HG03159 (cell line): ENCODE measurements at regions not wholly inside any gene's neighbourhood (a gene's known extent, or its start where the extent isn't known, plus 50 kb on each side); places are given as distances from the start of the nearest gene placed in this dataset.
"Not testable (repeated sequence)": the region's sequence is repeated elsewhere in the genome, so short reads cannot be mapped to it uniquely, and the experiment has no call there.

ENCODE experiments used
- ATAC-seq: cut with Tn5 transposase; IDR thresholded peaks from one replicate; pipeline ENCODE4 v1.9.1; 2021; ENCODE audit warnings: mild to moderate bottlenecking, moderate library complexity; ENCODE audit not compliant: unreplicated experiment

GRCh38 chr16:60432472-60432871 is 1603.8 kb downstream of the CDH8 start:
- ATAC-seq, result no peak

GRCh38 chr16:60419859-60420258 is 1616.4 kb downstream of the CDH8 start:
- ATAC-seq, result no peak

GRCh38 chr16:60414613-60415012 is 1621.6 kb downstream of the CDH8 start:
- no peak for ATAC-seq

GRCh38 chr16:60413969-60414368 is 1622.3 kb downstream of the CDH8 start:
- no peak for ATAC-seq

DNA sequence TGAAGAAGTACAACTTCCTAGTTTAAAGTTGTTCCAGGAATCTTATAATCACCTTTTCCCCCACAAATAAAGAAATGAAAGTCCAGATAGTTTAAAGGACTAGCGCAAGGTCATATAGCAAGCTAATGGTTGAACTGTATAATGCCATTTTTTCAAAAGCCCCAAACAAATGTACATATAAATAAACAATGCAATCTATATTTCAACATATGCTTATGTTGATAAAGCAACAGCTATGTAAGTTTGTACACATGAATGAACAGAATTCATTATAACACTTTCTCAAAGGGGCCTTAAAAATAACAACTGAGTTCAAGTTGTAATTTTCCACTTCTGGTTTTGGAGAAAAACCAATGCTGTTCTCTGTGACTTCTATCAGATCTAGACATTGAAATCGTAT is 1628.6 kb downstream of the CDH8 start:
- ATAC-seq, result no peak

DNA sequence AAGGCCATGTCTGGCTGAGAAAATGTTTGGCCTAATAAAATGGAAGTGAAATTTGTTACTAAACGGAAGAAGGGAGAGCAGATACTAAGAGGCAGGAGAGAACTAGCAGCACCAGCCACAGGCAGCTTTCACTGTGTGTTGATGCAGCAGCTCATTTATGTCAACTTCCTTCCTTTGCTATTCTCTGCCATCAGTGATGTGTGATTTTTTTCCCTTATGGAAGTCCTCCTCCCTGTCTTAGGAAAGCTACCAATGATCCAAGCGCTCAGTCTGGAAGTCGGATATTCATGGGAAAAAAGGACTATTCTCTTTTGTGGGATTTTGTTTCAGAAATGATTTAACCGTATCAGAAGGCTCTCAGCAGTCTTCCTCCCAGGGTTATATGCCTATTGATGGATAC is 1629.2 kb downstream of the CDH8 start:
- ATAC-seq, result no peak

DNA sequence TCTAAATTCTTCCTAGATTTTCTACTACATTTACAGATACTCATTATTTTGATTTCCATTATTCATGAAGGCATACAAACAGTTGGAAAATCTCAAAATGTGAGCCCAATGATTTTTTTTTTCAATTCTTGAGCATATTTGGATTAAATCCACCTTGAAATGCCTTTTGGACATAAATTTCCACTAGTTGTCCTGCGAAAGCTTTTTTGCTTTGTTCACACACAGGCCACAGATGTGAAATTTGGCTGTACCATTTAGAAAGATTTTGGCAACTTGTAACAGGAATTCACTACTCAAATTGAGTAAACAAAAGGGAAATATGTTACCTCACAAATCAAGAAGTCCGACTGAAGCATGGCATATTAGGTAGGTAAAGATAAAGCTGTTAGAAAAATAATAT is 1631.0 kb downstream of the CDH8 start:
- no peak for ATAC-seq

DNA sequence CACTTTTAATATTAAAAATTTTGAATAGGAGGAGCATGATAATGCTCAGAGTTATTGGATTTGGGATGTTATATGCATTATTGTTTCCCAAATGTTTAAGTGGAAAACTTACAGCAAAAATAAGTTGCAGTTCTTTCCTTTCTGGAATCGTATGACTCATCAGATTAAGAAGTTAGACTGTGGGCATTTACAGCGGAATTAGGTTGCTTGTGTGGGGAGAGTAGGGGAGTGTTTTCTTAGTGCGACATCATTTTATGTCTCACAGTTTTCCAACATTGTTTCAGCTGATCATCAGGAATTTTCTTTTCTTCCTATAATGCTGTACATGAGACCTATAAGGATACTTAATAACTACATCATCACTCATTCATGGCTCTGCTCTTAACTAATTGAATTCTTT is 1631.8 kb downstream of the CDH8 start:
- no peak for ATAC-seq

- ATAC-seq, result not testable (repeated sequence)
These were observed 1633.3 kb downstream of the CDH8 start for GRCh38 chr16:60402941-60403340.

- no peak for ATAC-seq
These were observed 1643.9 kb downstream of the CDH8 start for GRCh38 chr16:60392380-60392779.

GRCh38 chr16:60371591-60371990 is 1637.5 kb upstream of the GOT2 start:
- ATAC-seq, result no peak

- ATAC-seq, result no peak
These were observed 1633.6 kb upstream of the GOT2 start for GRCh38 chr16:60367739-60368138.

DNA sequence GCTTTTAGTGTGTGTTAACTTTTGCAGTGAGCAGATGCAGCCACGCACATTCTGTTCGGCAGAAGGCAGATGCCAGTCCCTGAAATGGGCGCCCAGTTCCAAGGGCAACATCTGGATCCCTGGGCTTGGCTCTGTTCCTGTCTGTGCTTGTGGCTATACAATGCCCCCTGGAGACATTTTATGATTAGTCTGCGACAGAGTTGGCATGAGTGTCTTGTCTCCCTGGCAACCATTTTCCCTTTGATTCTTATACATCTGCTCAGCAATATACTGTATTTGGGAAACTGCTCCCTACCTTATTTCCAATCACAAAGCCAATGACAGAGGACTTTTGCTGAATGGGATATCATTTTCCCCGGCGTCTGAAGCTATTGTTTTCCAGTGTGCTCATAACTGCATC is 1629.5 kb upstream of the GOT2 start:
- ATAC-seq, result no peak

DNA sequence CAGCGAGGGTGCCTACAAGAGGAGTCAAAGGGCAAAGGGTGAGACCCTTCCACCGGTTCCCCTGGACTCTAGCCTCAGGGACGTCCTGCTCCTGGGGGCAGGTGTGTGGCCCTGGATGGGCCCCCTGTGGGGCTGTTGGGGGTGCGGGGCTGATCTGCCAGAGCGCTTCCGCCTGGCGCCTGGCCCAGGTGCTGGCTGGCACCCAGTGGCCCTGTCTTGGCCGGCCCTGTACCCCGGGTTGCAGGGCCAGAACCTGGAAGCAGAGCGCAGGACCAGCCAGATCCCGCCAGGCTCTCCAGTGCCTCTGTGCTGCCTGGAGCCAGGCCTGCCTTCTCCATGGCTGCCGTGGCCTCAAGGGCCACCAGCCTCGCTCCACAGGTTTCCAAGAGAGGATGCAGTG is 1625.8 kb upstream of the GOT2 start:
- not testable (repeated sequence) for ATAC-seq

DNA sequence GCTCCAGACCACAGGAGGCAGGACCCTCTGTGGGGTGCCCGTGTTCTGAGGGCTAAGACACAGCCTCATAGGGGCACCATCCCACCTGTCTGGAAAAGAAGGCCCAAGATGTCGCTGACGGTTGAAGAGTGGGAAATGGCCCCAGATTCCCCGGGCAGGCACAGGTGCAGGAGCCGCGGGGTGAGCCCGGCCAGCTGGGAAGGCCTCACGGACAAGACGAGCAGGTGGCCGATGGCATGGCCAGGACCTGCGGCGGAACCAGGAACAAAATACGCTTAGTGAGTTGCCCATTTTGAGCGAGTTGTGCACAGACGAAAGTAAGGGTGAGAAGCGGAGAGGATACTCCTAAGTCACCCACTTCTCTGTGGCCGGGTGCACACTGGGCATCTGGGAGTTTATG is 1625.3 kb upstream of the GOT2 start:
- not testable (repeated sequence) for ATAC-seq

DNA sequence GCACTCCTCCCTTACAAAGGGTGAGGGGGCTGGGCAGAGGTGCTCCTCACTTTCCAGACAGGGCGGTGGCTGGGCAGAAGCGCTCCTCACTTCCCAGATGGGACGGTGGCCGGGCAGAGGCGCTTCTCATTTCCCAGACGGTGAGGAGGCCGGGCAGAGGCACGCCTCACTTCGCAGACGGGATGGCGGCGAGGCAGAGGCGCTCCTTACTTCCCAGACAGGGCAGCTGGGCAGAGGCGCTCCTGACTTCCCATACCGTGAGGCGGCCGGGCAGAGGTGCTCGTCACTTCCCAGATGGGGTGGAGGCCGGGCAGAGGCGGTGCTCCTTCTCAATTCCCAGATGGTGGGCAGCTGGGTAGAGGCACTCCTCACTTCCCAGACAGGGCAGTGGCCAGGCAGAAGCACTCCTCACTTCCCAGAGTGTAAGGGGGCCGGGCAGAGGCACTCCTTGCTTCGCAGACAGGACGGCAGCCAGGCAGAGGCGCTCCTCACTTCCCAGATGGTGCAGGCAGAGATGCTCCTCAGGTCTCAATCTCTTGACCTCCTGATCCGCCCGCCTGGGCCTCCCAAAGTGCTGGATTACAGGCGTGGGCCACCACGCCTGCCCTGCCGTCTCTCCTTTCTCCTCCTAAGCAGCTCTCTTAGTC is 1623.9 kb upstream of the GOT2 start:
- ATAC-seq, result not testable (repeated sequence)

DNA sequence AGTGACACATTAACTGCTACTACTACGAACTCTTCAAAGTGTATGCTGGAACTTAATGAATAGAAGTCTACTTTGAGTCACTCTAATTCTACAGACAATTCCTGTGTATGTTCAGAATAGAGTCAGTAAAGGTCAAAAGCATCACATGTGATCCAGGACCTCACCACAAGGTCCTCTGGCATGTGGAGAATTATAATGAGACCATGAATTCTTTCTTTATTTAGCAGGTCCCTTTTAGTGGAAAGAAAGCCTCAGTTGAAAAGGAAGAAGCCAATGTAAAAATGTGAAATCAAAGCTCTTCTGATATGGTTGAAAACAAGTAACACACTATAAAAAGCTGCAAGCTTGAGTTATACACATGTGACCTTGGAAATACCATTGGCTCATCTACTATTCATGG is 1612.1 kb upstream of the GOT2 start:
- no peak for ATAC-seq

DNA sequence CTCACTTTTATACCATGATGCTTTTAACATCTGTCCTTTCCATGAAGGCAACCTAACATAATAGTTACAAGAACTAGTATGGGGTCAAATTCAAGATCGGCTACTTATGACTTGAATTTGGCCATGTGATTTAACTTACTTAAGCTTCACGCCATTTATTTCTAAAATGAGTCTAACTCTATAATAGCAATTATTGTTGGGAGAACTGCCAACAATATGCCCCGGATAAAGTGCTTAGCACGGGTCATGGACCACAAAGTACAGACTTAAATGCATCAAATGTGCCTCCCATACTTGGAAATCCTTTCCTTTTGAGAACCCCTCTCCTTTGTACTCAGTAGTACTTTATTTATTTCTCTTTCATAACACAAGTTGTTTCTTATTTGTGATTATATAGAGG is 1603.6 kb upstream of the GOT2 start:
- ATAC-seq, result no peak

- no peak for ATAC-seq
These were observed 1597.1 kb upstream of the GOT2 start for GRCh38 chr16:60331168-60331567.

DNA sequence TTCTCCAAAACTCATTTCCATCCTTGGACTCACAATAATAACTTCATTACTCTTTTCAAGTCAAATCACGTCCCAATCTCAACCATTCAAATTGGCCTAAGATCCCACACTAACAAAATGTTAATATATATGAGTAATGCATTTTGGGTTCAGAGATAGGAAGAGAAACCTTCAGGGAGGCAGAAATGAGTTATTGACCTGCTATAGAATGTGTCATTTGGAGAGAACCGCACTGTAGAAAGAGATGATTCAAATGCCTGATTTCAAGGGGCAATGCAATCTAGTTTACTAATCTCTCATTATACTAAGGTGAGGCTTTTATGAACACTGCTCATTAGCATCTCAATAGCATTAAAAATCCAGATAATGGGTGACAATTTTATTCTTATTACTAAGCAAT is 1595.0 kb upstream of the GOT2 start:
- no peak for ATAC-seq

DNA sequence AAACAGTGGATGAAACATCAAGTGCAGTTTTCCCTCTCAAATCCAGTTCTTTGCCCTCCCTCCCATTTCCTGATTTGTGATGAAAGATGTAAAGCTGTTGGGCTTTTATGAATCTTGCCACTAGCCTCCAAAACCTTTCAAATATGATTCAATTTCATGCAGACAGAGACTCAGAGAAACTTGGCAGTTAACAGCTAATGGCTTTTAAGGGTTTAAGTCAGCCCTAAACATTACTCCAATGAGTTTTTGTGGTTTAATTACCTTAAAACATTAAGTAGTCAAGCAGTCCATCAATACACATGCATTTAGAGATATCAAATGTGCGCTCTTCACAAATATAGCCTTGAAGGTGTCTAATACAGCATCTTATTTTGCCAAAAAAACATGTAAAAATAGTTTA is 1594.0 kb upstream of the GOT2 start:
- no peak for ATAC-seq

DNA sequence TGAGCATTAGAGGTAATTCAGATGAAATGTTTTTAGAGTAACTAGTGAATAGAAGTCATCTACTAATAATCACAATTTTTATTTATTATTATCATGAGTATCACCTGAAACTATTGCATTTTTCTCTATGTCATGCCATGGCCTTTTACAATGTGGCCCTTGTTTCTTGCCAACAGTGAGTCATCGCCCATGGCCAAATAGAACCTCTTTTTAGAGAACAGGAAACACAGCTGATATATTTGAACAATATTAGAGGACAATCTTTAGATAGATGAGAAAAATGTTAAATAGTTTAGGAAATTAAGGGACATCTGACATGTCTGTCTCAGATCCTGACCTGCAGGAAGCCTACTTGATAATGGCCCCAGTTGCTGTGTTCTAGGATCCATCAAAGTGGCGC is 1584.4 kb upstream of the GOT2 start:
- no peak for ATAC-seq

GRCh38 chr16:60310846-60311445 is 1576.8 kb upstream of the GOT2 start:
- ATAC-seq, result no peak
